OCI-LY7 (cell line): ENCODE measurements at regions not wholly inside any gene's neighbourhood (a gene's known extent, or its start where the extent isn't known, plus 50 kb on each side); places are given as distances from the start of the nearest gene placed in this dataset.

Source experiments
- BruUV-seq: library from RNA; stranded (reverse); fragments of 400-500 nt; replicated peaks from 2 replicates; lab custom pipeline; 2021; lab: Mats Ljungman, UMichigan
- CTCF ChIA-PET: fragments of 300-600 bp; sonication (Branson Sonifier 250); formaldehyde crosslinking; loops from one replicate; lab custom pipeline; 2022; ENCODE audit warnings: antibody characterized with exemption; ENCODE audit not compliant: unreplicated experiment; lab: Charles Lee
- POLR2A ChIA-PET: fragments of 300-600 bp; sonication (Branson Sonifier 250); formaldehyde crosslinking; loops from one replicate; lab custom pipeline; 2022; ENCODE audit warnings: antibody characterized with exemption; lab: Charles Lee
- DNase-seq: peaks from one replicate; pipeline ENCODE4 v3.0.0-alpha.2; 2015; ENCODE audit warnings: low spot score
- H2AFZ ChIP-seq: fragments of 200-600 bp; sonication (generic), shearing (Covaris generic); 2 replicates; pipeline ENCODE4 v1.6.1; 2014; ENCODE audit warnings: mild to moderate bottlenecking, antibody characterized with exemption, low read length, moderate library complexity
- H3K27ac ChIP-seq: fragments of 200-600 bp; sonication (generic); 2 replicates; pipeline ENCODE4 v1.5.1; 2014; ENCODE audit warnings: mixed run types, low read depth, mild to moderate bottlenecking, moderate library complexity, low read length, inconsistent platforms; ENCODE audit not compliant: poor library complexity, severe bottlenecking
- H3K36me3 ChIP-seq: fragments of 200-600 bp; sonication (generic); 2 replicates; pipeline ENCODE4 v1.6.1; 2014; ENCODE audit warnings: mild to moderate bottlenecking, antibody characterized with exemption, low read length, moderate library complexity, mixed read lengths; ENCODE audit not compliant: insufficient read depth
- H3K4me1 ChIP-seq: fragments of 200-600 bp; sonication (generic); 2 replicates; pipeline ENCODE4 v1.5.1; 2014; ENCODE audit warnings: mild to moderate bottlenecking, low read length; ENCODE audit not compliant: insufficient read depth, poor library complexity, severe bottlenecking
- H3K4me2 ChIP-seq: fragments of 200-600 bp; sonication (generic); 2 replicates; pipeline ENCODE4 v1.6.1; 2014; ENCODE audit warnings: mild to moderate bottlenecking, low read length
- H3K4me3 ChIP-seq: fragments of 200-600 bp; sonication (generic); 2 replicates; pipeline ENCODE4 v1.5.1; 2014; ENCODE audit warnings: mild to moderate bottlenecking, low read depth, low read length; ENCODE audit not compliant: poor library complexity, severe bottlenecking
- H3K79me2 ChIP-seq: fragments of 200-600 bp; sonication (generic); 2 replicates; pipeline ENCODE4 v1.6.1; 2016; ENCODE audit warnings: low read depth, mild to moderate bottlenecking, low read length, moderate library complexity, mixed read lengths; ENCODE audit not compliant: insufficient read depth
- H3K9me2 ChIP-seq: fragments of 200-600 bp; sonication (generic); 2 replicates; pipeline ENCODE4 v1.6.1; 2016; ENCODE audit warnings: mild to moderate bottlenecking, low read length, mixed read lengths; ENCODE audit not compliant: insufficient read depth
- H3K9me3 ChIP-seq: fragments of 200-600 bp; sonication (generic); 2 replicates; pipeline ENCODE4 v1.6.1; 2014; ENCODE audit warnings: mild to moderate bottlenecking, mixed run types, low read length, mixed read lengths
- H4K20me1 ChIP-seq: fragments of 200-600 bp; sonication (generic); 2 replicates; pipeline ENCODE4 v1.6.1; 2014; ENCODE audit warnings: mild to moderate bottlenecking, antibody characterized with exemption, low read length, moderate library complexity, mixed read lengths; ENCODE audit not compliant: insufficient read depth
- CTCF ChIP-seq: fragments of 200-600 bp; sonication (generic); conservative IDR thresholded peaks from 2 replicates; pipeline ENCODE4 v1.5.1; 2014; ENCODE audit warnings: mild to moderate bottlenecking, antibody characterized with exemption, low read length, moderate library complexity, mixed read lengths
- EZH2phosphoT487 ChIP-seq: fragments of 200-600 bp; sonication (generic); IDR thresholded peaks from 2 replicates; pipeline ENCODE4 v1.6.1; 2018; ENCODE audit warnings: low read depth, borderline replicate concordance, mild to moderate bottlenecking, mixed run types, antibody characterized with exemption, low read length, moderate library complexity, mixed read lengths
- intact Hi-C: fragments of 100-400 bp; cut with micrococcal nuclease; formaldehyde crosslinking; loops from one replicate; pipeline ENCODE4 v1.10.0; 2022; ENCODE audit not compliant: unreplicated experiment

GRCh38 chr2:62440281-62440946 lies 65.6 kb downstream of the TMEM17 start:
- intact Hi-C loops, result no loop called here

GRCh38 chr2:62439425-62439824 lies 66.6 kb downstream of the TMEM17 start:
- H3K36me3 ChIP-seq, result no peaks in the 10 kb centered on the region
- no peaks in the 10 kb centered on the region for H3K9me3 ChIP-seq
- H2AFZ ChIP-seq, result peak overlapping the region; percentile 67; the same call in 1 of the 2 replicates
- no peaks in the 10 kb centered on the region for H3K79me2 ChIP-seq
- no peaks in the 10 kb centered on the region for H4K20me1 ChIP-seq
- no peak for DNase-seq
- CTCF ChIA-PET, result no interaction called here
- H3K4me1 ChIP-seq, result peaks cover 8% of the 10 kb centered on the region
- no peak overlapping the region for H3K4me2 ChIP-seq
- no peak overlapping the region for H3K4me3 ChIP-seq
- POLR2A ChIA-PET, result no interaction called here
- no peak for TF ChIP-seq EZH2phosphoT487
- TF ChIP-seq CTCF, result no peak
- intact Hi-C loops, result no loop called here
- no TSS peak for BruUV-seq
- no peak overlapping the region for H3K27ac ChIP-seq
- H3K9me2 ChIP-seq, result no peaks in the 10 kb centered on the region

More at GRCh38 chr2:62440281-62440946, 65.6 kb downstream of the TMEM17 start:
- Histone ChIP-seq H4K20me1 (no peaks in the 10 kb centered on the region), H3K4me2 (no peak overlapping the region), H3K36me3 (no peaks in the 10 kb centered on the region), H3K4me3 (no peak overlapping the region), H3K27ac (no peak overlapping the region), H3K9me2 (no peaks in the 10 kb centered on the region), H3K79me2 (no peaks in the 10 kb centered on the region), H2AFZ (no peak overlapping the region), H3K9me3 (no peaks in the 10 kb centered on the region), H3K4me1 (peaks cover 7% of the 10 kb centered on the region)
- no TSS peak for BruUV-seq
- DNase-seq, result no peak
- ChIA-PET POLR2A (interaction anchor here (0.5 kb wide), 1 partner anchor 557 kb away, joined by 6 read pairs; no protein-coding TSS in a partner anchor), CTCF (no interaction called here)
- TF ChIP-seq CTCF (no peak), EZH2phosphoT487 (no peak)

GRCh38 chr2:62437785-62438184 lies 68.2 kb downstream of the TMEM17 start:
- H3K79me2 ChIP-seq, result no peaks in the 10 kb centered on the region
- H2AFZ ChIP-seq, result no peak overlapping the region
- no peak overlapping the region for H3K4me3 ChIP-seq
- peaks cover 8% of the 10 kb centered on the region for H3K4me1 ChIP-seq
- H3K9me3 ChIP-seq, result no peaks in the 10 kb centered on the region
- H3K9me2 ChIP-seq, result no peaks in the 10 kb centered on the region
- DNase-seq, result no peak
- H3K4me2 ChIP-seq, result no peak overlapping the region
- H3K36me3 ChIP-seq, result no peaks in the 10 kb centered on the region
- POLR2A ChIA-PET, result no interaction called here
- CTCF ChIA-PET, result no interaction called here
- no peak overlapping the region for H3K27ac ChIP-seq
- TF ChIP-seq EZH2phosphoT487 (no peak), CTCF (no peak)
- H4K20me1 ChIP-seq, result no peaks in the 10 kb centered on the region
- intact Hi-C loops, result no loop called here
- BruUV-seq, result no TSS peak
